ENCODE measurements at regions not wholly inside any gene's neighbourhood (a gene's known extent, or its start where the extent isn't known, plus 50 kb on each side); places are given as distances from the start of the nearest gene placed in this dataset.

DNA sequence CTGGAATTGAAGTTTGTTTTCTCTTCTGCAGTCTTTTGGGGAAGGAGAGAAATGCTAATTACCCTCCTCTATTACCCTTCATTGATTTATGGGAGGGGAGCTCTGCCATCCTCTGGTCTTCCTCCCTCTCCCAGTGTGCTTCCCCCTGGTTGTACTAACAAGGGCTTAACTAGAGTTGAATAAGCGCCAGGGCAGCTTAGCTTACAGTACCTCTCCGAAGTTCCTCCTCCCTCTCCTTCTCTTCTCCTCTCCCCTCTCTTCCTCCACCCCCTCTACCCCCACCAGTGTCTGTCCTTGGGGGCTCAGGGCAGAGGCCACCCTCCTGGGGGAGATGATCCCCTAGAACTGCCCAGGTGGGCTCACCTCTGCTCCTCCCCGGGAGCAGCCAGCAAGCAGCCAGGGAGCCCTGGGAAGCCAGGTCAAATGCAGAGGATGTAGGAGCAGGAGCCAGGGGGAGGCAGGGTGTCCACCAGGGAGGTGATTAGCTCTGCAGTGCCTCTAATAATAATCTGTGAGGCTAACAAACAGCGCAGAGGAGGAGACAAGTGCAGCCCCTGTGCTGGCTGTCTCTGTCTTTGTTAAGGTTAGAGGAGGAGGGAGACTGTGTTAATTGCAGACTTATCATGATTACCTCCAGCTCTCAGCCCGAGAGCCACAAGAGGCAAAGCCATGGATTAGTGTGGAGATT, 191.6 kb upstream of the CADM1 start:
- in situ Hi-C loops (cut with HindIII; ENCODE audit: extremely low pct_ligation_motif_present, low pct_unique_long_range_greater_than_20kb) = no loop called here
- ChIA-PET POLR2A (no interaction called here), CTCF (ENCODE audit: low intra/inter-chr PET ratio, low total read pairs) (no interaction called here)
- H3K79me2 ChIP-seq (ENCODE audit: insufficient read depth, low read length) = no peaks in the 10 kb centered on the region
- no peak overlapping the region for H3K4me3 ChIP-seq (replicated peaks in 1 of 3; ENCODE audit: insufficient read depth in 1 of 3, low read depth in 2 of 3, low read length in 3 of 3)
- FAIRE-seq = no peak
- no peak for ATAC-seq
- TF ChIP-seq, protein P1, sequence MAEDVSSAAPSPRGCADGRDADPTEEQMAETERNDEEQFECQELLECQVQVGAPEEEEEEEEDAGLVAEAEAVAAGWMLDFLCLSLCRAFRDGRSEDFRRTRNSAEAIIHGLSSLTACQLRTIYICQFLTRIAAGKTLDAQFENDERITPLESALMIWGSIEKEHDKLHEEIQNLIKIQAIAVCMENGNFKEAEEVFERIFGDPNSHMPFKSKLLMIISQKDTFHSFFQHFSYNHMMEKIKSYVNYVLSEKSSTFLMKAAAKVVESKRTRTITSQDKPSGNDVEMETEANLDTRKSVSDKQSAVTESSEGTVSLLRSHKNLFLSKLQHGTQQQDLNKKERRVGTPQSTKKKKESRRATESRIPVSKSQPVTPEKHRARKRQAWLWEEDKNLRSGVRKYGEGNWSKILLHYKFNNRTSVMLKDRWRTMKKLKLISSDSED (CRISPR knock-in tag; IDR thresholded peaks at IDR 0.05) = no peak
- no peak for TF ChIP-seq CCAR2 (optimal IDR thresholded peaks at IDR 0.05; ENCODE audit: low read depth, low read length)
- TF ChIP-seq TAF15 (IDR thresholded peaks at IDR 0.05; ENCODE audit: low read depth, low read length, poor library complexity, severe bottlenecking) = no peak
- no peak for TF ChIP-seq ZNF230 (CRISPR knock-in tag; IDR thresholded peaks at IDR 0.05)
- TF ChIP-seq YEATS2 (CRISPR knock-in tag; IDR thresholded peaks at IDR 0.05; ENCODE audit: borderline replicate concordance) = no peak
- no peak for TF ChIP-seq MED13 (CRISPR knock-in tag; IDR thresholded peaks at IDR 0.05)
- TF ChIP-seq, protein P2, sequence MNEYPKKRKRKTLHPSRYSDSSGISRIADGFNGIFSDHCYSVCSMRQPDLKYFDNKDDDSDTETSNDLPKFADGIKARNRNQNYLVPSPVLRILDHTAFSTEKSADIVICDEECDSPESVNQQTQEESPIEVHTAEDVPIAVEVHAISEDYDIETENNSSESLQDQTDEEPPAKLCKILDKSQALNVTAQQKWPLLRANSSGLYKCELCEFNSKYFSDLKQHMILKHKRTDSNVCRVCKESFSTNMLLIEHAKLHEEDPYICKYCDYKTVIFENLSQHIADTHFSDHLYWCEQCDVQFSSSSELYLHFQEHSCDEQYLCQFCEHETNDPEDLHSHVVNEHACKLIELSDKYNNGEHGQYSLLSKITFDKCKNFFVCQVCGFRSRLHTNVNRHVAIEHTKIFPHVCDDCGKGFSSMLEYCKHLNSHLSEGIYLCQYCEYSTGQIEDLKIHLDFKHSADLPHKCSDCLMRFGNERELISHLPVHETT (CRISPR knock-in tag; conservative IDR thresholded peaks at IDR 0.05) = no peak
- H3K4me2 ChIP-seq (ENCODE audit: low read depth, low read length) = no peak overlapping the region
- H3K27me3 ChIP-seq (ENCODE audit: control insufficient read depth in 1 of 2, insufficient read depth in 2 of 2, low read length in 2 of 2) = peaks cover 0 to 12% of the 10 kb centered on the region in 2 experiments; a peak in 3 of 5 replicates
- H3K9me3 ChIP-seq (ENCODE audit: low read length) = no peaks in the 10 kb centered on the region
- no peak overlapping the region for H3K9ac ChIP-seq (ENCODE audit: insufficient read depth, low read depth, low read length)
- WGBS (ENCODE audit: low lambda C conversion rate) = 5% methylated on average over 5 of the region's 5 CpGs
- no peaks in the 10 kb centered on the region for H3K4me1 ChIP-seq (ENCODE audit: insufficient read depth, low read length)
- DNase-seq (ENCODE audit: low spot score) = no peak
- H3K27ac ChIP-seq (ENCODE audit: extremely low read length, insufficient read depth, low read length) = no peak overlapping the region
- H3K36me3 ChIP-seq (replicated peaks in 1 of 2; ENCODE audit: control insufficient read depth in 1 of 2, insufficient read depth in 2 of 2, low read length in 2 of 2) = no peaks in the 10 kb centered on the region
- intact Hi-C loops (cut with micrococcal nuclease; ENCODE audit: unreplicated experiment) = no loop called here
- no peaks in the 10 kb centered on the region for H4K20me1 ChIP-seq (ENCODE audit: insufficient read depth, low read length)
- no TSS peak for BruUV-seq (replicated peaks)
- H2AFZ ChIP-seq (ENCODE audit: low read length) = no peak overlapping the region

Data from HepG2 (cell line).